Effector memory CD8-positive, alpha-beta T cell (primary cell): ENCODE measurements at regions not wholly inside any gene's neighbourhood (a gene's known extent, or its start where the extent isn't known, plus 50 kb on each side); places are given as distances from the start of the nearest gene placed in this dataset.
"Not testable (repeated sequence)": the region's sequence is repeated elsewhere in the genome, so short reads cannot be mapped to it uniquely, and the experiment has no call there.

Experiments used
- ATAC-seq: fragments of 150-1000 bp; cut with Tn5 transposase; replicated peaks from 2 replicates; pipeline ENCODE4 v1.10.0; 2021; ENCODE audit warnings: mild to moderate bottlenecking, moderate library complexity
- DNase-seq, 3 experiments: peaks; one replicate each; pipeline ENCODE4 v3.0.0; 2021
- H3K27ac Mint-ChIP-seq, 2 donors: one replicate each; pipeline ENCODE4 v1.8.0; 2022; ENCODE audit warnings: mild to moderate bottlenecking in 2 of 2, mixed read lengths in 2 of 2, moderate library complexity in 2 of 2
- H3K27me3 Mint-ChIP-seq, 2 donors: one replicate each; pipeline ENCODE4 v1.8.0; 2022; ENCODE audit warnings: mixed read lengths in 2 of 2
- H3K36me3 Mint-ChIP-seq: one replicate; pipeline ENCODE4 v1.8.0; 2022; ENCODE audit warnings: mild to moderate bottlenecking, moderate library complexity, mixed read lengths; ENCODE audit not compliant: insufficient read depth
- H3K4me1 Mint-ChIP-seq, 2 donors: one replicate each; pipeline ENCODE4 v1.8.0; 2022; ENCODE audit warnings: low read depth in 2 of 2, mixed read lengths in 2 of 2
- H3K4me3 Mint-ChIP-seq, 2 donors: one replicate each; pipeline ENCODE4 v1.8.0; 2022; ENCODE audit warnings: mild to moderate bottlenecking in 2 of 2, mixed read lengths in 2 of 2, moderate library complexity in 2 of 2
- H3K9me3 Mint-ChIP-seq, 2 donors: one replicate each; pipeline ENCODE4 v1.8.0; 2022; ENCODE audit warnings: mixed read lengths in 2 of 2

GRCh38 chr13:67392014-67392413 lies 161.9 kb upstream of the PCDH9 start:
- no peak overlapping the region for H3K27ac Mint-ChIP-seq
- peaks cover 0 to 5% of the 10 kb centered on the region in 2 donors for H3K9me3 Mint-ChIP-seq
- no peaks in the 10 kb centered on the region for H3K4me1 Mint-ChIP-seq
- H3K27me3 Mint-ChIP-seq: no peaks in the 10 kb centered on the region
- H3K4me3 Mint-ChIP-seq: no peak overlapping the region
- ATAC-seq: no peak
- no peaks in the 10 kb centered on the region for H3K36me3 Mint-ChIP-seq
- DNase-seq: no peak

GRCh38 chr13:67390462-67391086 lies 160.4 kb upstream of the PCDH9 start:
- H3K27me3 Mint-ChIP-seq: no peaks in the 10 kb centered on the region
- H3K4me3 Mint-ChIP-seq: no peak overlapping the region
- H3K9me3 Mint-ChIP-seq: peaks cover 0 to 9% of the 10 kb centered on the region in 2 donors
- DNase-seq (no peak), ATAC-seq (no peak)
- H3K4me1 Mint-ChIP-seq: no peaks in the 10 kb centered on the region
- no peak overlapping the region for H3K27ac Mint-ChIP-seq
- no peaks in the 10 kb centered on the region for H3K36me3 Mint-ChIP-seq

- Mint-ChIP-seq H3K4me1 (no peaks in the 10 kb centered on the region), H3K27ac (no peak overlapping the region), H3K27me3 (no peaks in the 10 kb centered on the region), H3K36me3 (no peaks in the 10 kb centered on the region), H3K9me3 (peaks cover 0 to 8% of the 10 kb centered on the region in 2 donors), H3K4me3 (no peak overlapping the region)
- DNase-seq: no peak
- ATAC-seq: no peak
Measured at GRCh38 chr13:67389171-67389570, 159.0 kb upstream of the PCDH9 start.

GRCh38 chr13:67383109-67383757 lies 153.1 kb upstream of the PCDH9 start:
- H3K27me3 Mint-ChIP-seq, H3K9me3 Mint-ChIP-seq, H3K4me3 Mint-ChIP-seq: not testable (repeated sequence)

GRCh38 chr13:67377919-67378318 lies 147.8 kb upstream of the PCDH9 start:
- no peak overlapping the region for H3K27ac Mint-ChIP-seq
- no peaks in the 10 kb centered on the region for H3K4me1 Mint-ChIP-seq
- DNase-seq: no peak
- no peak overlapping the region for H3K4me3 Mint-ChIP-seq
- no peaks in the 10 kb centered on the region for H3K36me3 Mint-ChIP-seq
- peaks cover 0 to 2% of the 10 kb centered on the region in 2 donors for H3K9me3 Mint-ChIP-seq
- H3K27me3 Mint-ChIP-seq: no peaks in the 10 kb centered on the region
- no peak for ATAC-seq

More at GRCh38 chr13:67383109-67383757, 153.1 kb upstream of the PCDH9 start:
- not testable (repeated sequence) for H3K4me1 Mint-ChIP-seq, DNase-seq, H3K27ac Mint-ChIP-seq, ATAC-seq, H3K36me3 Mint-ChIP-seq

GRCh38 chr13:67374391-67374790 lies 144.3 kb upstream of the PCDH9 start:
- Mint-ChIP-seq H3K4me3 (no peak overlapping the region), H3K36me3 (no peaks in the 10 kb centered on the region), H3K9me3 (peaks cover 6 to 8% of the 10 kb centered on the region in 2 donors), H3K27ac (no peak overlapping the region), H3K27me3 (no peaks in the 10 kb centered on the region), H3K4me1 (no peaks in the 10 kb centered on the region)
- DNase-seq (no peak), ATAC-seq (no peak)

- no peaks in the 10 kb centered on the region for H3K36me3 Mint-ChIP-seq
- ATAC-seq (no peak), DNase-seq (no peak)
- no peak overlapping the region for H3K27ac Mint-ChIP-seq
- no peaks in the 10 kb centered on the region for H3K27me3 Mint-ChIP-seq
- peaks cover 6 to 8% of the 10 kb centered on the region in 2 donors for H3K9me3 Mint-ChIP-seq
- no peaks in the 10 kb centered on the region for H3K4me1 Mint-ChIP-seq
- H3K4me3 Mint-ChIP-seq: no peak overlapping the region
Measured at GRCh38 chr13:67372868-67373464, 142.8 kb upstream of the PCDH9 start.

GRCh38 chr13:67369895-67370660 lies 139.9 kb upstream of the PCDH9 start:
- no peaks in the 10 kb centered on the region for H3K36me3 Mint-ChIP-seq
- no peak overlapping the region for H3K4me3 Mint-ChIP-seq
- no peaks in the 10 kb centered on the region for H3K27me3 Mint-ChIP-seq
- DNase-seq (no peak), ATAC-seq (no peak)
- H3K4me1 Mint-ChIP-seq: no peaks in the 10 kb centered on the region
- H3K27ac Mint-ChIP-seq: no peak overlapping the region
- H3K9me3 Mint-ChIP-seq: peaks cover 11% of the 10 kb centered on the region in 2 donors

GRCh38 chr13:67367399-67367798 lies 137.3 kb upstream of the PCDH9 start:
- H3K27me3 Mint-ChIP-seq: no peaks in the 10 kb centered on the region
- H3K36me3 Mint-ChIP-seq: no peaks in the 10 kb centered on the region
- ATAC-seq (no peak), DNase-seq (no peak)
- H3K4me3 Mint-ChIP-seq: no peak overlapping the region
- H3K9me3 Mint-ChIP-seq: peaks cover 13 to 26% of the 10 kb centered on the region in 2 donors
- H3K4me1 Mint-ChIP-seq: no peaks in the 10 kb centered on the region
- H3K27ac Mint-ChIP-seq: no peak overlapping the region

GRCh38 chr13:67366533-67366932 lies 136.4 kb upstream of the PCDH9 start:
- no peaks in the 10 kb centered on the region for H3K36me3 Mint-ChIP-seq
- no peak for DNase-seq
- no peak for ATAC-seq
- no peaks in the 10 kb centered on the region for H3K4me1 Mint-ChIP-seq
- peaks cover 11 to 26% of the 10 kb centered on the region in 2 donors for H3K9me3 Mint-ChIP-seq
- no peaks in the 10 kb centered on the region for H3K27me3 Mint-ChIP-seq
- no peak overlapping the region for H3K4me3 Mint-ChIP-seq
- no peak overlapping the region for H3K27ac Mint-ChIP-seq

GRCh38 chr13:67355812-67356476 lies 125.8 kb upstream of the PCDH9 start:
- ATAC-seq: no peak
- Mint-ChIP-seq H3K36me3 (no peaks in the 10 kb centered on the region), H3K4me3 (no peak overlapping the region), H3K9me3 (peaks cover 0 to 3% of the 10 kb centered on the region in 2 donors), H3K4me1 (no peaks in the 10 kb centered on the region), H3K27ac (no peak overlapping the region), H3K27me3 (no peaks in the 10 kb centered on the region)
- no peak for DNase-seq

GRCh38 chr13:67353941-67354340 lies 123.8 kb upstream of the PCDH9 start:
- no peaks in the 10 kb centered on the region for H3K4me1 Mint-ChIP-seq
- H3K9me3 Mint-ChIP-seq: peaks cover 0 to 3% of the 10 kb centered on the region in 2 donors
- no peak overlapping the region for H3K4me3 Mint-ChIP-seq
- ATAC-seq: no peak
- no peaks in the 10 kb centered on the region for H3K27me3 Mint-ChIP-seq
- DNase-seq: no peak
- H3K36me3 Mint-ChIP-seq: no peaks in the 10 kb centered on the region
- H3K27ac Mint-ChIP-seq: no peak overlapping the region

- H3K4me3 Mint-ChIP-seq: no peak overlapping the region
- no peaks in the 10 kb centered on the region for H3K36me3 Mint-ChIP-seq
- no peaks in the 10 kb centered on the region for H3K4me1 Mint-ChIP-seq
- H3K9me3 Mint-ChIP-seq: peaks cover 0 to 3% of the 10 kb centered on the region in 2 donors
- H3K27me3 Mint-ChIP-seq: no peaks in the 10 kb centered on the region
- DNase-seq (no peak), ATAC-seq (no peak)
- H3K27ac Mint-ChIP-seq: no peak overlapping the region
Measured at GRCh38 chr13:67353031-67353430, 122.9 kb upstream of the PCDH9 start.
